ES-I3 (cell line): ENCODE measurements at regions not wholly inside any gene's neighbourhood (a gene's known extent, or its start where the extent isn't known, plus 50 kb on each side); places are given as distances from the start of the nearest gene placed in this dataset.

Experiments used
- H3K36me3 ChIP-seq: 2 replicates; pipeline ENCODE4 v1.6.1; 2013; ENCODE audit warnings: mild to moderate bottlenecking, low read length, control low read depth, moderate library complexity; ENCODE audit not compliant: insufficient read depth
- H3K4me1 ChIP-seq: 2 replicates; pipeline ENCODE4 v1.6.1; 2013; ENCODE audit warnings: mild to moderate bottlenecking, control low read depth, low read length; ENCODE audit not compliant: insufficient read depth
- H3K9ac ChIP-seq: 2 replicates; pipeline ENCODE4 v1.6.1; 2013; ENCODE audit warnings: low read depth, mild to moderate bottlenecking, low read length, moderate library complexity
- H3K9me3 ChIP-seq: 2 replicates; pipeline ENCODE4 v1.6.1; 2013; ENCODE audit warnings: mild to moderate bottlenecking, low read length, moderate library complexity; ENCODE audit not compliant: control insufficient read depth, insufficient read depth

GRCh38 chr18:78168526-78168925, 811.1 kb upstream of the SALL3 start:
- H3K4me1 ChIP-seq: no peaks in the 10 kb centered on the region
- no peak overlapping the region for H3K9ac ChIP-seq
- no peaks in the 10 kb centered on the region for H3K9me3 ChIP-seq
- no peaks in the 10 kb centered on the region for H3K36me3 ChIP-seq

DNA sequence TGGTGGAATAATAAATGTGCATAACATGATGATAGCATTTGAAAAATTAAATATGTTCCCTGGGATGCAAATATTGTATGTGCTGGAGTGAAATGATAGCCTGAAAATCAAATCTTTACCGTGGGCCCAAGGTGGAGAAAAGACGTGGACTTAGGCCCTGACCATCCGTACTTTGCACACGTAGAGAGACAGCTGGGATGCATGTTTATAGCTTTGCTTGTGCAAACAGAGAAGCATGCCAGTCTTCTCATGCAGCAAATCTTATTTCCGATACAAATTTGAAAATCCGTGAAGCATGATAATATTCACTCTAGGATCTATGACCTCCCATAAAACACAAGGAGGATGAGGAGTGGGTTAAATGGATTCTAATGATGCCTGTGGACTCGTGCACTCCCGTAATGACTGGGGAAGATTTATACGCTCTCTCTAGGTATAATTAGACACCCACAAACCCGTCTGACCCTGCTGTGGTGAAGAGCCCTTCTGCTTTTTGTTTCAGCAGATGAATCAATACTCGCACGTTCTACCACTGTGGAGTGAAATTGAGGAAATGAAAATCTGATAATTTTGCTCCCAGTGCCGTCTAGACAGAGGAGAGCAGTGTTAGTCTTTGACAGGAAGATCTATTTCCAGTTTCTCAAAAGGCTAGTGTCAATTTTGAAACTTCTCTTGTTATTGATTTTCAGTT, 810.3 kb upstream of the SALL3 start:
- Histone ChIP-seq H3K36me3 (no peaks in the 10 kb centered on the region), H3K4me1 (no peaks in the 10 kb centered on the region), H3K9me3 (no peaks in the 10 kb centered on the region), H3K9ac (no peak overlapping the region)

- no peaks in the 10 kb centered on the region for H3K36me3 ChIP-seq
These were observed 807.7 kb upstream of the SALL3 start for GRCh38 chr18:78171954-78172353.

GRCh38 chr18:78174737-78175136, 804.9 kb upstream of the SALL3 start:
- H3K9ac ChIP-seq: no peak overlapping the region
- H3K4me1 ChIP-seq: no peaks in the 10 kb centered on the region
- no peaks in the 10 kb centered on the region for H3K9me3 ChIP-seq
- H3K36me3 ChIP-seq: no peaks in the 10 kb centered on the region

More at GRCh38 chr18:78171954-78172353, 807.7 kb upstream of the SALL3 start:
- no peaks in the 10 kb centered on the region for H3K4me1 ChIP-seq
- H3K9me3 ChIP-seq: no peaks in the 10 kb centered on the region
- H3K9ac ChIP-seq: no peak overlapping the region

DNA sequence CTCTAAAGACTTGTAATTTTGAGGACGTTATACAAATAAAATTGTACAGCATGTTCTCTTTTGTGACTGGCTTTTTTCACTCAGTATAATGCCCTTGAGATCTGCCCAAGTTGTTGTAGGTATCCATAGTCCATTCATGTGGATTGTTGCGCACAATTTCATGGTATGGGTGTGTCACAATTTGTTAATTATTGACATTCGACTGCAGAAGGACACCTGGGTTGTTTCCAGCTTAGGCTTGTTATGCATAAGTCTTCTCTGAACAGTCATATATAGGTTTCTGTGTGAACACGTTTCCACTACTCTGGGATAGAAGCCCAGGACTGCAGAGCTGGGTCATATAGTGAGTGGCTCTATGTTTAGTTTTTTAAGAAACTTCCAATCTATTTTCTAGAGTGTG, 800.8 kb upstream of the SALL3 start:
- H3K36me3 ChIP-seq: no peaks in the 10 kb centered on the region
- no peak overlapping the region for H3K9ac ChIP-seq
- H3K9me3 ChIP-seq: no peaks in the 10 kb centered on the region; the same call in 1 of the 2 replicates
- H3K4me1 ChIP-seq: no peaks in the 10 kb centered on the region

- Histone ChIP-seq H3K9ac (no peak overlapping the region), H3K9me3 (no peaks in the 10 kb centered on the region; the same call in 1 of the 2 replicates), H3K36me3 (no peaks in the 10 kb centered on the region), H3K4me1 (no peaks in the 10 kb centered on the region)
These were observed 798.9 kb upstream of the SALL3 start for GRCh38 chr18:78180741-78181140.

- Histone ChIP-seq H3K9me3 (no peaks in the 10 kb centered on the region; the same call in 1 of the 2 replicates), H3K36me3 (no peaks in the 10 kb centered on the region), H3K9ac (no peak overlapping the region), H3K4me1 (no peaks in the 10 kb centered on the region)
These were observed 795.8 kb upstream of the SALL3 start for GRCh38 chr18:78183815-78184214.

DNA sequence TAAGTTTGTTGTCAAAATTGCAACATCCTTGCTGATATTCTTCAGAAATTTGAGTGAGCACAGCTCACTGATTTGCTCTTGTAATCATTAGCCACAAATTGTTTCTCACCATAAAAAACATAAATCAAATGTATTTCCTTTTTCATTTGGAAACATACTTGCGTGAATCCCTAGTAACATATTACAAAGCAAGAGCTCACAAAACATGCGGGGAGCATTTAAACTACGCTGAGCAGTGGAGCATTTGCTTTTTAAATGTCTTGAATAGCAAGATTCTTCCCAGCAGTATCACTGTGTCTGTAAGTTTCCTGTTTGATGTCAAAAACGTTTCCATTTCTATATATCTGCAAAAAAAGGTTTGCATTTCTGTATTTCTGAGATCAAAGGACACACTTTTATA, 788.3 kb upstream of the SALL3 start:
- H3K9ac ChIP-seq: no peak overlapping the region
- H3K9me3 ChIP-seq: no peaks in the 10 kb centered on the region
- no peaks in the 10 kb centered on the region; the same call in 1 of the 2 replicates for H3K4me1 ChIP-seq
- no peaks in the 10 kb centered on the region for H3K36me3 ChIP-seq

- no peaks in the 10 kb centered on the region for H3K36me3 ChIP-seq
- H3K4me1 ChIP-seq: no peaks in the 10 kb centered on the region; the same call in 1 of the 2 replicates
- H3K9me3 ChIP-seq: no peaks in the 10 kb centered on the region
- H3K9ac ChIP-seq: no peak overlapping the region
These were observed 787.6 kb upstream of the SALL3 start for GRCh38 chr18:78192054-78192453.

GRCh38 chr18:78196280-78196679, 783.3 kb upstream of the SALL3 start:
- Histone ChIP-seq H3K4me1 (no peaks in the 10 kb centered on the region; the same call in 1 of the 2 replicates), H3K9ac (no peak overlapping the region), H3K36me3 (no peaks in the 10 kb centered on the region), H3K9me3 (no peaks in the 10 kb centered on the region)

DNA sequence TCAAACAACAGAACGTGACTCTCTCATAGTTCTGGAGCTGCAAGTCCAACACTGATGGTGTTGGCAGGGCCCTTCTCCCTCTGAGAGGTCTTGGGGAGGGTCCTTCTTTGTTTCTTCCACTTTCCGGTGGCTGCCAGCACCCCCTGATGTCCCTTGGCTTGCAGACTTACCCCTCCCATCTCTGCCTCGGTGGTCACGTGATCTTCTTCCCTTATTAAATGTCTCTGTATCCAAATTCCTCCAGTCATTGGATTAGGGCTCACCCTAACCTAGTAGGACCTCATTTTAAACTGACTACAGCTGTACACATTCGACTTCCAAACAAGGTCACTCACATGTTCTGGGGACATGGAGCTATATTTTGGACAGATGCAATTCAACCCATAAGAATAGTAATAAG, 780.6 kb upstream of the SALL3 start:
- H3K36me3 ChIP-seq: no peaks in the 10 kb centered on the region
- no peaks in the 10 kb centered on the region for H3K4me1 ChIP-seq
- H3K9me3 ChIP-seq: no peaks in the 10 kb centered on the region
- no peak overlapping the region for H3K9ac ChIP-seq

GRCh38 chr18:78199611-78200010, 780.0 kb upstream of the SALL3 start:
- no peak overlapping the region for H3K9ac ChIP-seq
- H3K9me3 ChIP-seq: no peaks in the 10 kb centered on the region

GRCh38 chr18:78207942-78208341, 771.7 kb upstream of the SALL3 start:
- no peaks in the 10 kb centered on the region for H3K36me3 ChIP-seq
- no peak overlapping the region for H3K9ac ChIP-seq
- H3K9me3 ChIP-seq: no peaks in the 10 kb centered on the region
- H3K4me1 ChIP-seq: no peaks in the 10 kb centered on the region

More at GRCh38 chr18:78199611-78200010, 780.0 kb upstream of the SALL3 start:
- Histone ChIP-seq H3K36me3 (no peaks in the 10 kb centered on the region), H3K4me1 (no peaks in the 10 kb centered on the region)

- no peaks in the 10 kb centered on the region for H3K9me3 ChIP-seq
- H3K9ac ChIP-seq: no peak overlapping the region
- no peaks in the 10 kb centered on the region for H3K4me1 ChIP-seq
- no peaks in the 10 kb centered on the region for H3K36me3 ChIP-seq
These were observed 771.2 kb upstream of the SALL3 start for GRCh38 chr18:78208461-78208860.

GRCh38 chr18:78213361-78213994, 766.1 kb upstream of the SALL3 start:
- Histone ChIP-seq H3K9me3 (no peaks in the 10 kb centered on the region), H3K9ac (no peak overlapping the region), H3K4me1 (no peaks in the 10 kb centered on the region), H3K36me3 (no peaks in the 10 kb centered on the region)
